Keratinocyte (primary cell): ENCODE measurements at regions not wholly inside any gene's neighbourhood (a gene's known extent, or its start where the extent isn't known, plus 50 kb on each side); places are given as distances from the start of the nearest gene placed in this dataset.

Source experiments
- CTCF ChIP-seq, 3 experiments: IDR thresholded peaks in 1 of 3; conservative IDR thresholded peaks in 1 of 3; optimal IDR thresholded peaks in 1 of 3; 2 replicates in 2 of 3; 3 replicates in 1 of 3; pipeline versions ENCODE3 to v1.5.1; 2011; ENCODE audit warnings: low read length in 3 of 3, mild to moderate bottlenecking in 3 of 3, moderate library complexity in 2 of 3, control low read depth in 1 of 3, inconsistent platforms in 1 of 3; ENCODE audit not compliant: insufficient read depth in 2 of 3; ENCODE audit errors: extremely low read depth in 1 of 3
- EZH2 ChIP-seq: IDR thresholded peaks from one replicate; pipeline ENCODE4 v1.6.1; 2012; ENCODE audit warnings: inconsistent platforms, mild to moderate bottlenecking, low read length, moderate library complexity

GRCh38 chr6:148064406-148065134 lies 278.1 kb upstream of the SASH1 start:
- no peak for TF ChIP-seq CTCF (optimal IDR thresholded peaks at IDR 0.05 in 1 of 3, IDR thresholded peaks at IDR 0.05 in 1 of 3, conservative IDR thresholded peaks at IDR 0.05 in 1 of 3; ENCODE audit: extremely low read depth in 1 of 3, insufficient read depth in 2 of 3, low read length in 3 of 3)
- TF ChIP-seq EZH2, result no peak
